ENCODE measurements at regions not wholly inside any gene's neighbourhood (a gene's known extent, or its start where the extent isn't known, plus 50 kb on each side); places are given as distances from the start of the nearest gene placed in this dataset.

DNA sequence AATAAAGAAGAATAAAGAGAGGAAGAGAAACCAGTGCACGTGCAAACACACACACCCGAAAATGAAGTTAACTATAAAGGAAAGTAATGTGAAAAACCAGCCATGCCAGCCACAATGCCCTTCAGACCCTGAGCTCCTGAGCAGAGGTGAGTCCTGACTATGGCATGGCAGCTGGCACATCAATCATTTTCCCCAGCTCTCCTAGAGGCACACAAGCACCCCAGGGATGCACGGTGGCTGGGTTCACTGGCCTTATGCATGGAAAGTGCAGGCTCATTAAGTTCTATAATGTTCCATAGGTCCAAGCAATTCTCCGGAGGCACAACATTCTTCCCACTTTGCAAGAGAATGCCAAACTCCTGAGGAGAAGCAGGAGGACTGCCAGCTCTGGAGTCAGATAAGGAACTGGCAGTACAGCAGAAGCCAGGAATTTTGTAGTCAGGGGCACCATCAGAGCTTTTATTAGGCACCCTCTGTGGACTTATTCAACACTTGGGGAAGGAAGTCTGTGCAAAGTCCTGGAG lies 175.0 kb upstream of the PRDM1 start:
- DNase-seq (ENCODE audit: low read depth), result no peak
- TF ChIP-seq POLR2A (IDR thresholded peaks at IDR 0.05; ENCODE audit: extremely low read depth, insufficient read length) (no peak), CTCF (IDR thresholded peaks at IDR 0.05; ENCODE audit: low read depth, low read length) (no peak), MYC (IDR thresholded peaks at IDR 0.05; ENCODE audit: low read depth, low read length) (no peak)
- TF ChIP-seq, protein P1, sequence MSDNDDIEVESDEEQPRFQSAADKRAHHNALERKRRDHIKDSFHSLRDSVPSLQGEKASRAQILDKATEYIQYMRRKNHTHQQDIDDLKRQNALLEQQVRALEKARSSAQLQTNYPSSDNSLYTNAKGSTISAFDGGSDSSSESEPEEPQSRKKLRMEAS (IDR thresholded peaks at IDR 0.05; ENCODE audit: low read depth, low read length), result no peak
- no peak overlapping the region for H3K4me3 ChIP-seq (ENCODE audit: low read depth, low read length)

DNA sequence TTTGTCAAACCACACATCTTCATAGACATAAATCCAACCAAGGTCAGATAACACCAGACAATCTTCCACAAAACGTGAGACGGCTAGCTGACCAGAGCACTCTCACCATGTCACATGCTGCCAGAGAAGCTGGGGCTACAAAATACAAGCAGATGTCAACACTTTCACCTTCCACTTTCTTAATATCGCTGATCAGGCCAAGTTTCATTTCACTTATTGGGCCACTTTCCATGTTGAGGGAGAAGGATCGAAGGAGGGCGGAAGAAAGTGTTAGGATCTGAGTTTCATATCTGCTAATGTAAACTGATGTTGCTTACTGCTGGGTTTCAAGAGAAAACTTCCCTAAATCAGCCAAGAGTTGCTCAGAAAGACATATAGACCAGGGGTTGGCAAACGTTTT lies 177.0 kb upstream of the PRDM1 start:
- no peak overlapping the region for H3K4me3 ChIP-seq (ENCODE audit: low read depth, low read length)
- no peak for DNase-seq (ENCODE audit: low read depth)
- no peak for TF ChIP-seq MYC (IDR thresholded peaks at IDR 0.05; ENCODE audit: low read depth, low read length)
- TF ChIP-seq, protein P1 (IDR thresholded peaks at IDR 0.05; ENCODE audit: low read depth, low read length), result no peak
- TF ChIP-seq CTCF (IDR thresholded peaks at IDR 0.05; ENCODE audit: low read depth, low read length), result no peak
- TF ChIP-seq POLR2A (IDR thresholded peaks at IDR 0.05; ENCODE audit: extremely low read depth, insufficient read length), result no peak

GRCh38 chr6:105907991-105908390 lies 178.1 kb upstream of the PRDM1 start:
- no peak overlapping the region for H3K4me3 ChIP-seq (ENCODE audit: low read depth, low read length)
- no peak for TF ChIP-seq CTCF (IDR thresholded peaks at IDR 0.05; ENCODE audit: low read depth, low read length)
- TF ChIP-seq, protein P1 (IDR thresholded peaks at IDR 0.05; ENCODE audit: low read depth, low read length), result no peak
- no peak for TF ChIP-seq MYC (IDR thresholded peaks at IDR 0.05; ENCODE audit: low read depth, low read length)
- no peak for TF ChIP-seq POLR2A (IDR thresholded peaks at IDR 0.05; ENCODE audit: extremely low read depth, insufficient read length)
- DNase-seq (ENCODE audit: low read depth), result no peak

DNA sequence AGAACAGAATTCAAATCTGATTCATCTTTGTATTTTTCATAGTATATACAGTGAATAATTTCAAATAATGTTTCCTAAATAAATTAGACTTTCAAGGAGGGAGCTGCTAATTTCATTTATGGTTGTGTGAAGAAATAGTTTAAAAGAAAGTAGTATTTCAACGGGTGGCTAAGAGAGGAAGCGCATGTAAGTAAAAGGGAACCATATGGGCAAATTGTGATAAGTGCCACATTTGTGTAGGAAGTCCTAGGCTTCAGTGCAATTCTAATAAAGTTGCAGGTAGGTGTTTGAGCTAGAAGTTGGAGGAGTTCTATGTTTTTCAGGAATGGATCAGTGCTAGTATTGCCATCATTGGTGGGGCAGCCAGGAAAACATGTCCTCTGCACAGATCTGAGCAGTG lies 178.8 kb upstream of the PRDM1 start:
- no peak for DNase-seq (ENCODE audit: low read depth)
- TF ChIP-seq POLR2A (IDR thresholded peaks at IDR 0.05; ENCODE audit: extremely low read depth, insufficient read length), result no peak
- TF ChIP-seq CTCF (IDR thresholded peaks at IDR 0.05; ENCODE audit: low read depth, low read length), result no peak
- TF ChIP-seq, protein P1 (IDR thresholded peaks at IDR 0.05; ENCODE audit: low read depth, low read length), result no peak
- no peak for TF ChIP-seq MYC (IDR thresholded peaks at IDR 0.05; ENCODE audit: low read depth, low read length)
- no peak overlapping the region for H3K4me3 ChIP-seq (ENCODE audit: low read depth, low read length)

DNA sequence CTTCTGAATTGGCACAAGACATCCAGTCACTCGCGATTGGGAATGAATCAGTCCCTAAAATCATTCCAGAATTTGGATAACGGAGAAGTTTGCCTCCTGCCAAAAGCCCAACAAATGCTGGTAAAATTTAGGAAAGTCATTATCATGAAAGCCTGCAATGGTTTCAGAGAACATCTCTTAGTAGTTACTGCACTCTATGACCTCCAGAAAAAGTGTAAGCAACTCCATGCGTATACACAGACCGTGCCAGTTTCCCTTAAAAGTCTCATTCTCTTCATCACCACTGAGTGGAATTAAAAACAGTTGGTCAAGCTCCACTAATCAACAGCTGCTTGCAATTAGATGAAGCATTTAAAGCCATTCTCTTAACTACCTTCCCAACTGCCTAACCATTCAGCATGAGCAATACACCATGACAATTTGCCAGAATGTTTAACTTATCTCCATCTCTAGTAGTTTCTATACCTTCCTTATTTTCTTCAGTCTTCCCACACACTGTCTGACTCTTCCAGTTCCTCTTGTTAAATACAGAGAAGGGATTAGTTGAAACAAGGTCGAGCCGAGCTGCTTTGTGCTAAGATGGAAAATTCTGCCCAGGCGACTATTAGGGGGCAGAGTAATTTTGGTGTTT lies 183.6 kb upstream of the PRDM1 start:
- DNase-seq (ENCODE audit: low read depth), result no peak
- no peak for TF ChIP-seq POLR2A (IDR thresholded peaks at IDR 0.05; ENCODE audit: extremely low read depth, insufficient read length)
- no peak overlapping the region for H3K4me3 ChIP-seq (ENCODE audit: low read depth, low read length)

DNA sequence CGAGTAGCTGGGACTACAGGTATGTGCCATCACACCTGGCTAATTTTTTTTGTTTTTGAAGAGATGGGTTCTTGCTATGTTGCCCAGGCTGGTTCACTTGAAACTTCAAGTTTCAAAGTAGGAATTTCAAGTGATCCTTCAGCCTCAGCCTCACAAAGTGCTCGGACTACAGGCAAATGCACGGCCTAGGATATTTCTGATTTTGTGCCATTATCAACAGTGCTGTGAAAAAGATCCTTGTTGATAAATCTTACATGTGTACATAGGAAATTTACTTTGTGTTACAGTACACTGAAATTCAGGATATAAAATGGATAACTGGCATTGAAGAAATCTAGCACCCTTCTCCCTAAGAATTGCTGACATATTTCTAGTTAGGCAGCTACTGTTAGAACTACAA lies 184.6 kb upstream of the PRDM1 start:
- H3K4me3 ChIP-seq (ENCODE audit: low read depth, low read length), result no peak overlapping the region
- no peak for DNase-seq (ENCODE audit: low read depth)
- no peak for TF ChIP-seq CTCF (IDR thresholded peaks at IDR 0.05; ENCODE audit: low read depth, low read length)
- TF ChIP-seq, protein P1 (IDR thresholded peaks at IDR 0.05; ENCODE audit: low read depth, low read length), result no peak
- TF ChIP-seq MYC (IDR thresholded peaks at IDR 0.05; ENCODE audit: low read depth, low read length), result no peak
- no peak for TF ChIP-seq POLR2A (IDR thresholded peaks at IDR 0.05; ENCODE audit: extremely low read depth, insufficient read length)
